ENCODE measurements at regions not wholly inside any gene's neighbourhood (a gene's known extent, or its start where the extent isn't known, plus 50 kb on each side); places are given as distances from the start of the nearest gene placed in this dataset.
"Not testable (repeated sequence)": the region's sequence is repeated elsewhere in the genome, so short reads cannot be mapped to it uniquely, and the experiment has no call there.

DNA sequence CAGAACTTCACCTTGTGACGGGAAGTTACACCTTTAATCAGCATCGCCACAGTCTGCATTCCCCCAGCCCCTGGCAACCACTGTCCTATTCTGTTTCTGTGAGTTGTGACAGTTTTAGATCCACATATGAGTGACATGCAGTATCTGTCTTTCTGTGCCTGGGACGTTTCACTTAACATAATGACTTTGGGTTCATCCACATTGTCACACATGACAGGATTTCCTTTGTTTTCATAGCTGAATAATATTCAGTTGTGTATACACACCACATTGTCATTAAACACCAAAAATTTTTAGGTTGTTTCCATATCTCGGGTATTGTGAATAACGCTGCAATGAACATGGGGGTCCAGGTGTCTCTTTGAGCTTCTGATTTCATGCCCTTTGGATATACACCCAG is 62.6 kb upstream of the BDH1 start:
- WGBS, result 97% methylated on average over 5 of the region's 5 CpGs
- DNase-seq (ENCODE audit: low read depth in 6 of 9, low spot score in 9 of 9); H3K9me3 ChIP-seq (ENCODE audit: control insufficient read depth in 2 of 2, insufficient read depth in 1 of 2, low read length in 1 of 2); H3K4me3 ChIP-seq (ENCODE audit: low read length in 2 of 2); H3K27me3 ChIP-seq (ENCODE audit: control insufficient read depth in 2 of 2, insufficient read depth in 1 of 2, low read length in 1 of 2); H3K4me1 ChIP-seq (ENCODE audit: control insufficient read depth in 2 of 2, insufficient read depth in 2 of 2, low read length in 2 of 2); H3K27ac ChIP-seq (ENCODE audit: low read depth in 1 of 2, low read length in 1 of 2): not testable (repeated sequence)
- H3K36me3 ChIP-seq (ENCODE audit: control insufficient read depth in 2 of 2, insufficient read depth in 2 of 2, low read length in 1 of 2), result peaks cover 31 to 45% of the 10 kb centered on the region in 2 donors

DNA sequence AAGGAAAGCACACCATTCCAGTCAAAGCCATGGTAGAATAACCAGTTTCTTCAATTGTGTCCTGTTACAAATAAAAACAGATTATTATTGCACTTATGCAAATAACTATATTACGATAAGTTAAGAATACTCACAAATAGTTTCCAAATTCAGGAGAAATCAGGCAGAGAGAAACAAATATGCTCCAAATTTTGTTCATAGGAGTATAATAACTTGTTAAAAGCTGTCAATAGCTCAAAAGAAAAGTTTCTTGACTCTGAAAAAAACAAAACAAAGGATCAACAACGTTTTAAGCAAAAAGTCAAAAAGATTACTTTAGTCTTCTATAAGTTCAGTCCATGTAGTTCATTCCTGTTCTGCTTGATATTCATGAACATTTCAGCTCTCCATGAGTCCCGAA is 59.7 kb upstream of the BDH1 start:
- DNase-seq (ENCODE audit: low read depth in 6 of 9, low spot score in 9 of 9), result no peak

DNA sequence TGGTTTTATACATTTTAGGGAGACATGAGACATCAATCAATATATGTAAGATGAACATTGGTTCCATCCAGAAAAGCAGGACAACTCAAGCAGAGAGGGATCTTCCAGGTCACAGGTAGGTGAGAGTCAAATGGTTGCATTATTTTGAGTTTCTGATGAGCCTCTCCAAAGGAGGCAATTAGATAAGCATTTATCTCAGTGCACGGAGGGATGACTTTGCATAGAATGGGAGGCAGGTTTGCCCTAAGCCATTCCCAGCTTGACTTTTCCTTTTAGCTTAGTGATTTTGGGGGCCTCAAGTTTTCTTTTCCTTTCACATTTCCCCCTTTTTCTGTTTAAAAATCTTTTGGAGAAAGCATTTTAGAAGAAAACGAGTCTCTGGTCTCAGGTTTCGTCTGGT is 58.4 kb upstream of the BDH1 start:
- not testable (repeated sequence) for DNase-seq (ENCODE audit: low read depth in 6 of 9, low spot score in 9 of 9); H3K27me3 ChIP-seq (ENCODE audit: control insufficient read depth in 2 of 2, insufficient read depth in 1 of 2, low read length in 1 of 2); H3K27ac ChIP-seq (ENCODE audit: low read depth in 1 of 2, low read length in 1 of 2); H3K4me1 ChIP-seq (ENCODE audit: control insufficient read depth in 2 of 2, insufficient read depth in 2 of 2, low read length in 2 of 2); H3K9me3 ChIP-seq (ENCODE audit: control insufficient read depth in 2 of 2, insufficient read depth in 1 of 2, low read length in 1 of 2); H3K4me3 ChIP-seq (ENCODE audit: low read length in 2 of 2)
- H3K36me3 ChIP-seq (ENCODE audit: control insufficient read depth in 2 of 2, insufficient read depth in 2 of 2, low read length in 1 of 2), result peaks cover 24 to 56% of the 10 kb centered on the region in 2 donors
- 96% methylated on average over 3 of the region's 3 CpGs for WGBS

More for the DNA sequence above, 59.7 kb upstream of the BDH1 start:
- Histone ChIP-seq H3K27ac (ENCODE audit: low read depth in 1 of 2, low read length in 1 of 2) (no peak overlapping the region), H3K4me3 (ENCODE audit: low read length in 2 of 2) (no peak overlapping the region), H3K36me3 (ENCODE audit: control insufficient read depth in 2 of 2, insufficient read depth in 2 of 2, low read length in 1 of 2) (peaks cover 36 to 62% of the 10 kb centered on the region in 2 donors), H3K27me3 (ENCODE audit: control insufficient read depth in 2 of 2, insufficient read depth in 1 of 2, low read length in 1 of 2) (no peaks in the 10 kb centered on the region), H3K4me1 (ENCODE audit: control insufficient read depth in 2 of 2, insufficient read depth in 2 of 2, low read length in 2 of 2) (no peaks in the 10 kb centered on the region), H3K9me3 (ENCODE audit: control insufficient read depth in 2 of 2, insufficient read depth in 1 of 2, low read length in 1 of 2) (peaks cover 0 to 3% of the 10 kb centered on the region in 2 donors)
- WGBS, result 99% methylated on average over 3 of the region's 3 CpGs

DNA sequence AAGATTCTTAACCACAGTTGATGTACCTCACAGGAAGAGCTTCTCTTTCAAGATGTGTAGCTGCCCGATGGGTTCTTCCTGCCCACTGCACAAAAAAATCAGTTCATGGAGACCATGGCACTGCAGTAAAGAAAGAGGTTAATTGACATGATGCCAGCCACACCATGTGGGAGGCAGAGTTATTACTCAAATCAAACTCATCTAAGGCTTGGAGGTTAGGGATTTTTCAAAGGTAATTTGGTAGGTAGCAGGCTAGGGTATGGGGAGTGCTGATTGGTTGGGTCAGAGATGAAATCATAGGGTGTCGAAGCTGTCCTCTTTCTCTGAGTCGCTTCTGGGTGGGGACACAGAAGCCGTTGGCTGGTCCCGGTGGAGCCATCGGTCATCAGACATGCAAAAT is 57.4 kb upstream of the BDH1 start:
- no peaks in the 10 kb centered on the region for H3K27me3 ChIP-seq (ENCODE audit: control insufficient read depth in 2 of 2, insufficient read depth in 1 of 2, low read length in 1 of 2)
- H3K4me1 ChIP-seq (ENCODE audit: control insufficient read depth in 2 of 2, insufficient read depth in 2 of 2, low read length in 2 of 2), result no peaks in the 10 kb centered on the region
- 82% methylated on average over 6 of the region's 6 CpGs for WGBS
- H3K36me3 ChIP-seq (ENCODE audit: control insufficient read depth in 2 of 2, insufficient read depth in 2 of 2, low read length in 1 of 2), result peaks cover 24 to 59% of the 10 kb centered on the region in 2 donors
- H3K9me3 ChIP-seq (ENCODE audit: control insufficient read depth in 2 of 2, insufficient read depth in 1 of 2, low read length in 1 of 2), result peaks cover 0 to 3% of the 10 kb centered on the region in 2 donors
- peak in 1 of 9 donors; percentile 26 for DNase-seq (ENCODE audit: low read depth in 6 of 9, low spot score in 9 of 9)
- H3K4me3 ChIP-seq (ENCODE audit: low read length in 2 of 2), result no peak overlapping the region
- H3K27ac ChIP-seq (ENCODE audit: low read depth in 1 of 2, low read length in 1 of 2), result peak overlapping the region in 1 of 2 donors; percentile 58

DNA sequence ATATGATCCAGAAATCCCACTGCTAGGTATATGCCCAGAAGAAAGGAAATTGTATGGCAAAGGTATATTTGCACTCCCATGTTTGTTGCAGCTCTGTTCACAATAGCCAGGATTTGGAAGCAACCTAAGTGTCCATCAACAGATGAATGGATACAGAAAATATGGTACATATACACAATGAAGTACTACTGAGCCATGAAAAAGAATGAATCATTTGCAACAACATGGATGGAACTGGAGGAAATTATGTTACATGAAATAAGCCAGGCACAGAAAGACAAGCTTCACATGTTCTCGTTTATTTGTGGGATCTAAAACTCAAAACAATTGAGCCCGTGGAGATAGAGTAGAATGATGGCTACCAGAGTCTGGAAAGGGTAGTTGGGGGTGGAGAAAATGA is 55.5 kb upstream of the BDH1 start:
- Histone ChIP-seq H3K27me3 (ENCODE audit: control insufficient read depth in 2 of 2, insufficient read depth in 1 of 2, low read length in 1 of 2) (no peaks in the 10 kb centered on the region), H3K27ac (ENCODE audit: low read depth in 1 of 2, low read length in 1 of 2) (no peak overlapping the region)

DNA sequence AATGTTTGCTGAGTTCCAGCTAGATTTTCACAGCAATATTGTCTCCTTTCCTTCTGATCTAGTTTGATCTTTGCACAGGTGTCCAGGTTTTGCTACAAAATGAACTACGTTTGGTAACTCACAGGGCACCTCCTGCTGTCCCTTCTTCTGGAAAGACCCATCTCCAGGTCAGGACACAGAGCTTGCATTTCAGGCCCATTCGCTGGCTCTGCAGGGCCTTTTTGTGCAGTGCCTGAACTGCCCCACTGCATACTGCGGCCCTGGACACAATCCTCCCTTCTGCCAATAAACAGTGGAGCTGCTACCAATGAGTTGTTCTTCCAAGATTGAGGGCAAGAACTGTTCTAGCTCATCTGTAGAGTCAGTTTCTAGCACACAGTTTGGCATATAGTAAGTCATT is 50.7 kb upstream of the BDH1 start:
- Histone ChIP-seq H3K4me3 (ENCODE audit: low read length in 2 of 2) (no peak overlapping the region), H3K27me3 (ENCODE audit: control insufficient read depth in 2 of 2, insufficient read depth in 1 of 2, low read length in 1 of 2) (no peaks in the 10 kb centered on the region), H3K9me3 (ENCODE audit: control insufficient read depth in 2 of 2, insufficient read depth in 1 of 2, low read length in 1 of 2) (no peaks in the 10 kb centered on the region), H3K27ac (ENCODE audit: low read depth in 1 of 2, low read length in 1 of 2) (no peak overlapping the region), H3K4me1 (ENCODE audit: control insufficient read depth in 2 of 2, insufficient read depth in 2 of 2, low read length in 2 of 2) (no peaks in the 10 kb centered on the region), H3K36me3 (ENCODE audit: control insufficient read depth in 2 of 2, insufficient read depth in 2 of 2, low read length in 1 of 2) (peaks cover 12 to 29% of the 10 kb centered on the region in 2 donors)
- no peak for DNase-seq (ENCODE audit: low read depth in 6 of 9, low spot score in 9 of 9)
- WGBS, result 96% methylated on average over 3 of the region's 3 CpGs

More for the DNA sequence above, 55.5 kb upstream of the BDH1 start:
- DNase-seq (ENCODE audit: low read depth in 6 of 9, low spot score in 9 of 9), result no peak
- 98% methylated on average over 2 of the region's 2 CpGs for WGBS
- Histone ChIP-seq H3K36me3 (ENCODE audit: control insufficient read depth in 2 of 2, insufficient read depth in 2 of 2, low read length in 1 of 2) (peaks cover 24 to 57% of the 10 kb centered on the region in 2 donors), H3K4me3 (ENCODE audit: low read length in 2 of 2) (no peak overlapping the region), H3K9me3 (ENCODE audit: control insufficient read depth in 2 of 2, insufficient read depth in 1 of 2, low read length in 1 of 2) (peaks cover 0 to 3% of the 10 kb centered on the region in 2 donors), H3K4me1 (ENCODE audit: control insufficient read depth in 2 of 2, insufficient read depth in 2 of 2, low read length in 2 of 2) (no peaks in the 10 kb centered on the region)
